ENCODE measurements at regions not wholly inside any gene's neighbourhood (a gene's known extent, or its start where the extent isn't known, plus 50 kb on each side); places are given as distances from the start of the nearest gene placed in this dataset.

DNA sequence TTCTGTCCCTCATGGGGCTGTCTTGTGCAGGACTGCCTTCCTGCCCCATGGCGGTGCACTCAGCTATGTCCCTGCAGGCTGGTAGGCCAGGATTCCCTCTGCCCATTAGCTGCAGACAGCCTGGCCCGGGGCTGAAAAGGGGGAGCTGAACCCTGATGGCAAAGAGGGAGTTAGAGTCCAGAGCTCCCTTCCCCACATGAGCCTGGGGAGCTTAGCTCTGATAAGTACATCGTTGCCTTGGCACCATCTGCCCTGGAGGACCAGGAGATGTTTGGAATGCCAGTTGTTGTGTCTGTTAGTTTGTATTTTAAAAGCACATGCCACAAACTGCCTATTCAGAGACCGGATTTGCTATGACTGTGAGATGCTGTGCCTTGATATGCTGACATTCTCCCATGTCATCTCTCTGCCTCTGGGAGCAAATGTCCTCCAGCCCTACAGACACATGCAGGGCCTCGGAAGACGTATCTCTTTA is 65.1 kb upstream of the AFF3 start:
- TF ChIP-seq EP300 (IDR thresholded peaks at IDR 0.05) (no peak), POLR2AphosphoS5 (IDR thresholded peaks at IDR 0.05) (no peak), POLR2A (IDR thresholded peaks at IDR 0.05; ENCODE audit: low read depth) (no peak)
- TF ChIP-seq, protein P1, sequence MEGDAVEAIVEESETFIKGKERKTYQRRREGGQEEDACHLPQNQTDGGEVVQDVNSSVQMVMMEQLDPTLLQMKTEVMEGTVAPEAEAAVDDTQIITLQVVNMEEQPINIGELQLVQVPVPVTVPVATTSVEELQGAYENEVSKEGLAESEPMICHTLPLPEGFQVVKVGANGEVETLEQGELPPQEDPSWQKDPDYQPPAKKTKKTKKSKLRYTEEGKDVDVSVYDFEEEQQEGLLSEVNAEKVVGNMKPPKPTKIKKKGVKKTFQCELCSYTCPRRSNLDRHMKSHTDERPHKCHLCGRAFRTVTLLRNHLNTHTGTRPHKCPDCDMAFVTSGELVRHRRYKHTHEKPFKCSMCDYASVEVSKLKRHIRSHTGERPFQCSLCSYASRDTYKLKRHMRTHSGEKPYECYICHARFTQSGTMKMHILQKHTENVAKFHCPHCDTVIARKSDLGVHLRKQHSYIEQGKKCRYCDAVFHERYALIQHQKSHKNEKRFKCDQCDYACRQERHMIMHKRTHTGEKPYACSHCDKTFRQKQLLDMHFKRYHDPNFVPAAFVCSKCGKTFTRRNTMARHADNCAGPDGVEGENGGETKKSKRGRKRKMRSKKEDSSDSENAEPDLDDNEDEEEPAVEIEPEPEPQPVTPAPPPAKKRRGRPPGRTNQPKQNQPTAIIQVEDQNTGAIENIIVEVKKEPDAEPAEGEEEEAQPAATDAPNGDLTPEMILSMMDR (IDR thresholded peaks at IDR 0.05): no peak

Data from esophagus muscularis mucosa (tissue), 4 donors.